ENCODE measurements at regions not wholly inside any gene's neighbourhood (a gene's known extent, or its start where the extent isn't known, plus 50 kb on each side); places are given as distances from the start of the nearest gene placed in this dataset.

DNA sequence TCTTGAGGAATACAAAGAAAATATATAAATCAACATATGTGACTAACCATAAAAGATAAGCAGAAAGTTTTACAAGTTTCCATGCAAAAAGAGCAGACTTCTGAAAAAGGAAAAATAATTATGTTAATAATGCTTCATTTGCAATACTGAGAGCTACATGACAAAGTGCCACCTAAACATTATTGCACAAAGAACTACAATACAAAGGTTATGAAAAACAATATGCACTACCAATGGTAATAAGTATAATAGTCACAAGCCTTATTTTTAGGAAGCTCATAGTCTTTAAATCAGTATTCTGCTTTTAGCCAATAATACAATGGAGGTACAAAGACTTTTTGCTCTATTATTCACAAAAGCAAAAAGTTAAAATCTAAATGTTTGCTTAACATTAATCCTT lies 411.2 kb downstream of the TLL1 start:
- DNase-seq (no peak), ATAC-seq (no peak)
- Histone ChIP-seq H3K4me3 (no peak overlapping the region), H3K4me1 (no peaks in the 10 kb centered on the region), H3K9me3 (no peaks in the 10 kb centered on the region), H3K36me3 (no peaks in the 10 kb centered on the region), H3K27ac (no peak overlapping the region), H3K27me3 (no peaks in the 10 kb centered on the region)
- TF ChIP-seq POLR2A (IDR thresholded peaks at IDR 0.05) = no peak
- TF ChIP-seq, protein P1, sequence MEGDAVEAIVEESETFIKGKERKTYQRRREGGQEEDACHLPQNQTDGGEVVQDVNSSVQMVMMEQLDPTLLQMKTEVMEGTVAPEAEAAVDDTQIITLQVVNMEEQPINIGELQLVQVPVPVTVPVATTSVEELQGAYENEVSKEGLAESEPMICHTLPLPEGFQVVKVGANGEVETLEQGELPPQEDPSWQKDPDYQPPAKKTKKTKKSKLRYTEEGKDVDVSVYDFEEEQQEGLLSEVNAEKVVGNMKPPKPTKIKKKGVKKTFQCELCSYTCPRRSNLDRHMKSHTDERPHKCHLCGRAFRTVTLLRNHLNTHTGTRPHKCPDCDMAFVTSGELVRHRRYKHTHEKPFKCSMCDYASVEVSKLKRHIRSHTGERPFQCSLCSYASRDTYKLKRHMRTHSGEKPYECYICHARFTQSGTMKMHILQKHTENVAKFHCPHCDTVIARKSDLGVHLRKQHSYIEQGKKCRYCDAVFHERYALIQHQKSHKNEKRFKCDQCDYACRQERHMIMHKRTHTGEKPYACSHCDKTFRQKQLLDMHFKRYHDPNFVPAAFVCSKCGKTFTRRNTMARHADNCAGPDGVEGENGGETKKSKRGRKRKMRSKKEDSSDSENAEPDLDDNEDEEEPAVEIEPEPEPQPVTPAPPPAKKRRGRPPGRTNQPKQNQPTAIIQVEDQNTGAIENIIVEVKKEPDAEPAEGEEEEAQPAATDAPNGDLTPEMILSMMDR (IDR thresholded peaks at IDR 0.05 in 4 of 5, conservative IDR thresholded peaks at IDR 0.05 in 1 of 5) = no peak
- intact Hi-C loops (cut with DNase I; ENCODE audit: low total_unique reads) = no loop called here
- in situ Hi-C loops (cut with MboI; ENCODE audit: low sequenced_read_pairs in 4 of 4) = no loop called here

DNA sequence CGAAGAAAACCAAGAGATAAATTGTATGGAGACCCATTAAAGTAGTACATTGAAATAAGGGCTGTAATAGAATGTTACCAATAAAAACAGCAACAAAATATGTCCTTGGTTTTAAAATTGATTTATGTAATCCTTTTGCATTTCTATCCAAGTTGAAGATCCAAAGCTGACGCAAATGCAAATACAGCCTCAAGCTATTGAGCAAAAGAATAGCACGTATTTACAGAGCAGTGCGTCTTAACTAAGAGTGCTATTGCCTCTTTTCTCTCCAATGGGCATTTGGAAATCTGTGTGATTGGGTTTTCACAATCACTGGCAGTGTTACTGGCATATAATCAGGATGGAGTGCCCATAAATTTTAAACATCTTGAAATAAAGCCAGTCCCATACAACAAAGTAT lies 417.4 kb downstream of the TLL1 start:
- DNase-seq = no peak
- Histone ChIP-seq H3K27ac (no peak overlapping the region), H3K4me3 (no peak overlapping the region), H3K4me1 (no peaks in the 10 kb centered on the region), H3K9me3 (no peaks in the 10 kb centered on the region), H3K27me3 (no peaks in the 10 kb centered on the region), H3K36me3 (no peaks in the 10 kb centered on the region)
- TF ChIP-seq, protein P1 (IDR thresholded peaks at IDR 0.05 in 4 of 5, conservative IDR thresholded peaks at IDR 0.05 in 1 of 5) = no peak
- TF ChIP-seq POLR2A (IDR thresholded peaks at IDR 0.05) = no peak
- in situ Hi-C loops (cut with MboI; ENCODE audit: low sequenced_read_pairs in 4 of 4) (no loop called here), intact Hi-C loops (cut with DNase I; ENCODE audit: low total_unique reads) (no loop called here)
- no peak for ATAC-seq

DNA sequence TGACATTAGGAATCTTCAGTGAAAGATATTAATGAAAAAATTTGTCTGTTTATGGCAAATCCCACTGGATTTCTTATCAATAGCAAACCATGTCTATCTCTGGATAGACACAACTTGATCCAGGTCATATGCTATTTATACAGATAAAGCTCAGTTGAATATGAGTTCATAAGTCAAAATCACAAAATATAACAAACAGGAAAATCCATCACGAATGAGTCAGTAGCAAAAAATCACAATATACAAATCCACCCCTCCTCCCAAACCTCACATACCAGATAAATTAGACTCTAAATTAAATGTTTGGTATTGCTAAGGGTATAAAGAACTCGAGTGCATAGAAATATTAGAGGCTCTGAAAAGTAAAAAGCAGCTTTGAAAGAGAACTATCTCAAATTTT lies 420.5 kb downstream of the TLL1 start:
- no peaks in the 10 kb centered on the region for H3K9me3 ChIP-seq
- H3K27ac ChIP-seq = no peak overlapping the region
- intact Hi-C loops (cut with DNase I; ENCODE audit: low total_unique reads) (no loop called here), in situ Hi-C loops (cut with MboI; ENCODE audit: low sequenced_read_pairs in 4 of 4) (no loop called here)
- DNase-seq = no peak
- ATAC-seq = no peak
- no peak overlapping the region for H3K4me3 ChIP-seq
- no peaks in the 10 kb centered on the region for H3K4me1 ChIP-seq
- H3K36me3 ChIP-seq = no peaks in the 10 kb centered on the region
- TF ChIP-seq POLR2A (IDR thresholded peaks at IDR 0.05) = no peak
- TF ChIP-seq, protein P1 (IDR thresholded peaks at IDR 0.05 in 4 of 5, conservative IDR thresholded peaks at IDR 0.05 in 1 of 5) = no peak
- no peaks in the 10 kb centered on the region for H3K27me3 ChIP-seq

DNA sequence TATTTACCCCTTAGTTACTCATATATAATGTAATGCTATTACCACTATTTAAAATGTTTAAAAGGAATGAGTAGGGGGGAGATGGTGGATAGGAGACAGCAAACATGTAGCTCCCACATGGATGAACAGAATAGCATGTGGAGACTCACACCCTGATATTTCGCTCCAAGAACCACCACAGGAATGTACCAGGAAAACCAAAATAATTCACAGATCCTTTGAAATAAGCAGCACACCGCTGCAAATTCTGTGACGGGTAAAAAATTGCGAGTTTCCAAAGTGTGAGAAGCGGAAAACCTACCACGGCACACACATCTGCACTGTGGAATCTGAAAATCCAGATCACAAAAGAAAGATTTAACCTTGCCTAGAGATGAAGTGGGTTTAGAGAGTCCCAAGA lies 428.2 kb downstream of the TLL1 start:
- TF ChIP-seq POLR2A (IDR thresholded peaks at IDR 0.05) = no peak
- TF ChIP-seq, protein P1 (IDR thresholded peaks at IDR 0.05 in 4 of 5, conservative IDR thresholded peaks at IDR 0.05 in 1 of 5) = no peak
- Histone ChIP-seq H3K36me3 (no peaks in the 10 kb centered on the region), H3K27me3 (no peaks in the 10 kb centered on the region), H3K27ac (no peak overlapping the region), H3K9me3 (no peaks in the 10 kb centered on the region), H3K4me3 (no peak overlapping the region), H3K4me1 (no peaks in the 10 kb centered on the region)
- in situ Hi-C loops (cut with MboI; ENCODE audit: low sequenced_read_pairs in 4 of 4) (no loop called here), intact Hi-C loops (cut with DNase I; ENCODE audit: low total_unique reads) (no loop called here)
- DNase-seq = no peak
- ATAC-seq = no peak

DNA sequence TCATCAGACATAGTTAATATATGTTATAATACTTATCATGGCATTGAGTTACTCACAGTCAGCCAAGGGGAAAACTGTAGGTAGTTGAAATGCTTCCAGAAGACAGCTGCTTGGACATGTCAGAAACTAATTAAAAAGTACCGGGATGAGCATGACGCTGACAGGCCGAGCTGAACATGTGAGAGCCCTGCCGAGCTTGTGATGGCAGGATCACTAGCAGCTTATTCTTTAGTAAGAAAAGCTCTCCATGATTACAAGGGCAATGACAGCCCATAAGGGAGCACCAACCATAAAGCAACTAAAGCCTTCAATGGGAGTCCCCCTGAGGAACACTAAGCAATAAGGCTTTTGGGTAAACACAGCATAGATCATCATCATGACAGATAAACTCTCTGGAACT lies 435.6 kb downstream of the TLL1 start:
- Histone ChIP-seq H3K9me3 (no peaks in the 10 kb centered on the region), H3K27me3 (no peaks in the 10 kb centered on the region), H3K4me3 (no peak overlapping the region), H3K36me3 (no peaks in the 10 kb centered on the region), H3K4me1 (no peaks in the 10 kb centered on the region), H3K27ac (no peak overlapping the region)
- TF ChIP-seq, protein P1 (IDR thresholded peaks at IDR 0.05 in 4 of 5, conservative IDR thresholded peaks at IDR 0.05 in 1 of 5) = no peak
- TF ChIP-seq POLR2A (IDR thresholded peaks at IDR 0.05) = no peak
- intact Hi-C loops (cut with DNase I; ENCODE audit: low total_unique reads) = no loop called here
- no peak for ATAC-seq
- in situ Hi-C loops (cut with MboI; ENCODE audit: low sequenced_read_pairs in 4 of 4) = no loop called here
- no peak for DNase-seq
